GM21390 (cell line): ENCODE measurements at regions not wholly inside any gene's neighbourhood (a gene's known extent, or its start where the extent isn't known, plus 50 kb on each side); places are given as distances from the start of the nearest gene placed in this dataset.
"Not testable (repeated sequence)": the region's sequence is repeated elsewhere in the genome, so short reads cannot be mapped to it uniquely, and the experiment has no call there.

Experiments used
- ATAC-seq: cut with Tn5 transposase; IDR thresholded peaks from one replicate; pipeline ENCODE4 v1.9.1; 2021; ENCODE audit not compliant: unreplicated experiment

DNA sequence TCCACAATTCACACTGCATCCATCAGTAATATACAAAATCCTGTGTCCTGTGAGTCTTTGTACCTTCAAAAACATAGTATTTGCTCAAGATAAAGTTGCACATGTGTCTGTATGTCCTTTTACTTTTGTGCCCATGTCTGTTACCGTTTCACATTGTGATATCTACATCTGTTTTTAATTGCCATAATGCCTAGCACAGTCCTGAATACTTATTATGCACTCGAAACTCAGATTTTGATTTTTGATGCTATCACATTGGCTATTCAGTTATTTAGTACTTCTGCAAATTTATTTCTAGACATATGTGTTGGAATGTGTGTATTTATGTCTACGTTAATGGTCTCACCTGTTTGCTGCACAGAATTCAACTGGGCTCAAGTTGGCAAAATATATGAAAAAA, 452.8 kb upstream of the ZEB2 start:
- no peak for ATAC-seq

DNA sequence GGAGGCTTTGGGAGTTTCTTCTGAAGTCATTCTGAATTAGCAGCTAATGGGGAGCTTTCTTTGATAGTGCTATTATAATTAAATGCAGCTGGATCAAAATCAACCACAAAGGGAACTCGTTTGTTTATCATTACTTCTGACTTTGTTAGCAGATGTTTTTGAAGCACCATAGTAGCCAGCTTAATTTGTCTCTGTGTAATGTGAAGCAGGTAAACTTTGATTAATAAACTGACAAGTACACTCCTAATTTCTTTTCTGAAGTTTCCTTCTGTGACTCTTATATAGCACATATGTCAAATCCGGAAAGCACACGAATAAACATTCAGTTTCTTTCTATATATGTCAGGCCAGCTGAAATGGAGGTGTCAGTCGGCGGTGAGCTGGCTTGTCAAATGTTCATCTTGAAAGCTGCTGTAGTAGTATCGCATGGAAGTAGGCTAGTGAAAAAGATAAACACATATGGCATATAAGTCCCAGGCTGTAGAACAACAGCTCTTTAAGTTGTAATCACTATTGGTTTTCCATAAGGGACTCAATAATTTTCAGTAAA, 451.9 kb upstream of the ZEB2 start:
- ATAC-seq: no peak

DNA sequence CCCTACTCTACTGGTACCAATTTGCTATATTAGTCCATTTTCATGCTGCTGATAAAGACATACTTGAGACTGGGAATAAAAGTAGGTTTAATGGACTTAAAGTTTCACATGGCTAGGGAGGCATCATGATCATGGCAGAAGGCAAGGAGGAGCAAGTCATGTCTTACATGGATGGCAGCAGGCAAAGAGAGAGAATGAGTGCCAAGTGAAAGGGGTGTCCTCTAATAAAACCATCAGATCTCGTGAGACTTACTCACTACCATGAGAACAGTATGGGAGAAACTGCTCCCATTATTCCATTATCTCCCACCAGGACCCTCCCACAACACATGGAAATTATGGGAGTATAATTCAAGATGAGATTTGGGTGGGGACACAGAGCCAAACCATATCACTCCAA, 450.5 kb upstream of the ZEB2 start:
- not testable (repeated sequence) for ATAC-seq

DNA sequence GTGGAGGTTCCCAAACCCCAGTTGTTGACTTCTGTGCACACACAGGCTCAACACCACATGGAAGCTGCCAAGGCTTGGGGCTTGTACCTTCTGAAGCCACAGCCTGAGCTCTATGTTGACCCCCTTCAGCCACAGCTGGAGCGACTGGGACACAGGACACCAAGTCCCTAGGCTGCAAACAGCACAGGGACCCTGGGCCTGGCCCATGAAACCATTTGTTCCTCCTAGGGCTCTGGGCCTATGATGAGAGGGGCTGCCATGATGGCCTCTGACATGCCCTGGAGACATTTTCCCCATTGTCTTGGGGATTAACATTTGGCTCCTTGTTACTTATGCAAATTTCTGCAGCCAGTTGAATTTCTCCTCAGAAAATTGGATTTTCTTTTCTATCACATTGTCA, 449.6 kb upstream of the ZEB2 start:
- not testable (repeated sequence) for ATAC-seq

DNA sequence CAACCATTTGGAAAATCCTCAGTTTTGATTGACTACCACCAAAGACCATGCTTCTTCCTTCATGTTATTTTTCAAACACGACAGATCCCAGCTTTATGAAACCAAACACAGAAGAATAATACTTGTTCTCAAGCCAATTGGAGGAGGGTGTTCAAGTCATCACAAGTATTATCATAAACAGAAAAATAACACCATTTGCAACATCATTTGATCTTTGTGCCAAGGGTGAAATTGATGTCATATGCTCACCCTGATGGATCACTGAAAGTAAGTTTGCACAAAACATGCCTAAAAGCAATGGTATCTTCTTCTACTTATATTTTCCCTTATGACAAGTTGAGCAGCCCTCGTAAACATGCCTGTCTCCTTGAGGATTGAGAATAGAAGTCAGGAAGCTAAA, 448.0 kb upstream of the ZEB2 start:
- ATAC-seq: no peak

DNA sequence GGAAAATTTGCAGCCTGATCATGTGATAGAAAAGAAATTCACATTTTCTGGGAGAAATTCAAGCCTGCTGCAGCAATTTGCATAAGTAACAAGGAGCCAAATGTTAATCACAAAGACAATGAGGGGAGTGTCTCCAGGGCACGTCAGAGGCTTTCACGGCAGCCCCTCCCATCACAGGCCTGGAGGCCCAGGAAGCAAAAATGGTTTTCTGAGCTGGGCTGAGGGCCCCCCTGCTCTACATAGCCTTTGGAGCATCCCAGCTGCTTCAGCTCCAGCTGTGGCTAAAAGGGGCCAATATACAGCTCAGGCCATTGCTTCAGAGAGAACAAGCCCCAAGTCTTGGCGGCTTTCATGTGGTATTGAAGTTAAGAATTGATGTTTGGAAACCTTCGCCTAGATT, 445.3 kb upstream of the ZEB2 start:
- ATAC-seq: no peak

DNA sequence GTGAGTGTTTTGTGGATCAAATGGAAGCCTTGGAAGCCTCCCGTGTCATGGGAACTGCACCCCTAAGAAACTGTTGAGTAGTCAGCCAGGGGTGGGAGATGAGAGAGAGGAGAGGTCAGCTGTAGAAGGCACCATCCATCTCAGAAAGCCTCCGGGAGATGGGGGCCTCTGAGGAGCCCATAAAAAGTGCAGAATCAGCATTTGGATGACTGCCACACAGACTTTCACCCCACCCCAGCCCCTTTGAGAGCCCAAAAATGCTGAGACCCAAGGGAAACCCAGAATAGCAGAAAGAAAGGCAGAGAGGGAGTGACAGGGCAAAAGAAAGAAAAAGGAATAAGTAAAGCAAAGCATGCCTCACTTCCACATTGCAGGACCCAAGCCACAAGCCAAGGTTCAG, 443.1 kb upstream of the ZEB2 start:
- no peak for ATAC-seq

DNA sequence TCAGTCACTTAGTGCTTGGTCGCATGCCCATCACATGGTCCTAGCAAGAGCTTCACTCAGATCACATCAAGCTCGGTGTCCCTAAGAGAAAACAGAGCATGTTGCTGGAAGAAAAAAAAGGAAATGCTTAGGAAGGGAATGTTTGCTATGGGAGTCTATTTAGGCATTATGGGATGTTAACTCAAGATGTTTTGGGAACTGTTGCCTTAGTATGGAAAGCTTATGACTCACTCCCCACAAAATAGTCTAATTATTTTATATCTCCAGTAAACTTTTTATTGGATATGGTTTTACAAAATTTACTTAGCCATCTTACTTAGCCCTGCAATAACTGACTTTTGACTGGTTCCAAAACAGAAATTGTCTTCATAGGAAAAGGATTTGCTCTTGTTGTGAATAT, 439.5 kb upstream of the ZEB2 start:
- ATAC-seq: no peak

DNA sequence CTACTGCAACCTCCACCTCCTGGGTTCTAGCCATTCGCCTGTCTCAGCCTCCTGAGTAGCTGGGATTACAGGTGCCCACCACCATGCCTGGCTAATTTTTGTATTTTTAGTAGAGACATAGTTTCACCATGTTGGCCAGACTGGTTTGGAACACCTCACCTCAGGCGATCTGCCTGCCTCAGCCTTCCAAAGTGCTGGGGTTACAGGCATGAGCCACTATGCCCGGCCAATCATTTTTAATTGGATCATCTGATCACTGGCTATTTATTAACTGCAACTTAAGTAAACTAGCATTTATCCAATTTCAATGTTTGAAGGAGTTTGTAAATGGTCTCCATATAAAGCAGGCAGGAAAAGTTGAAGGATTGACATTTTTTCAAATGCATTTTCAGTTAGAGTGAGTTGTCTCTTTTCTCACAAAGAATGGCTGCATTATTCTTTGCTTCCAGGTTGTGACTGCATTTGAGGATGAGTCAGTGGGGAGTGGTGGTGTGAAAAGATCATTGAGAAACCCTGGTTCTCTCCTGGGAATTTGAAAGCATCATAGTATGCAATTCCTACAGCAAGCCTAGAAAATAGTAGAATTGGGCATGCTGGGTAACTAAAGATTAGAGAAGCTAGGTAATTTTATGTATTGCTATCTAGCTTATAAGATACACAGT, 431.1 kb upstream of the ZEB2 start:
- no peak for ATAC-seq

DNA sequence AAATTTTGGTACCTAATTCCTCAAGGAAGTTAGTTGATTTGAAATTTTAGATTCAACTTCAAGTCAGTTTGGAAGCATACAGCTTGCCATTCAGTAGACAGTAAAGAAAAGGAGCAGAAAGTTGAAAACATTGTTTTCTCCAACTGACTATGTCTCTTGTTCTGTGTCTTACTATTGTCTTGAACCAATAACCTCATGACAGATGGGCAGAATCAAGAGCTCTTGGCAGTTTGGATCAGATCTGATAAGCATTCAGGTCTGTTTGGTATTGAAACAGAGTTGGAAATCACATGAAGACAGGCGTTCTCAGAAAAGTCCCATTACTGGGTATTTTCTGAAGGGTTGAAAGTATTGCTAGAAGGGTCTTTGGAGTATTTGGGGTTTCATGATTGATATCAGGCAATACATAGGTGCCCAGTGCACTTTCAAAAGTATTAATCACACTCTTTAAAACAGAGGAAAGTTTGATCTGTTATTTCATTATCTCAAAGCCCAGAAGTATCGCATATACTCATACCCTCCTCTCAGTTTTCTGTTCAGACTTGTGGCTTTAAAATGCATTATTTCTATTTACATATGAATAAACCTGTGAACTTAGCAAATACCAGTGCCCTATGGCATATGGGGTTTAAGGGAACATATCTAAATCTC, 428.4 kb upstream of the ZEB2 start:
- ATAC-seq: no peak

DNA sequence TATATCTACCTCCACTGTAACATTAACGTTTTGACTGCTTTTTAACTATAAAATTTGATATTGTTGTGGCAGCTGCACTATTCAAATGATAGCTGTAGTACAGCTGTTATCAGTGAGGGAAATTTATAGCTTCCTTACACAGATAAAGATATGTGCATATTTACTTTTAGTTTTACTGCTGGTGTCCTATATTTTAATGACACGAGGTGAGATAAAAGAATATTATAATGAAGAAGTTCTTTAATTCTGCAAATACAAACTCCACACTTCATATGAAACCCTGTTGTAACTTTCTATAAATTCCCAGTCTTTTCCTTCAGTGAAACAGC, 427.8 kb upstream of the ZEB2 start:
- ATAC-seq: no peak

DNA sequence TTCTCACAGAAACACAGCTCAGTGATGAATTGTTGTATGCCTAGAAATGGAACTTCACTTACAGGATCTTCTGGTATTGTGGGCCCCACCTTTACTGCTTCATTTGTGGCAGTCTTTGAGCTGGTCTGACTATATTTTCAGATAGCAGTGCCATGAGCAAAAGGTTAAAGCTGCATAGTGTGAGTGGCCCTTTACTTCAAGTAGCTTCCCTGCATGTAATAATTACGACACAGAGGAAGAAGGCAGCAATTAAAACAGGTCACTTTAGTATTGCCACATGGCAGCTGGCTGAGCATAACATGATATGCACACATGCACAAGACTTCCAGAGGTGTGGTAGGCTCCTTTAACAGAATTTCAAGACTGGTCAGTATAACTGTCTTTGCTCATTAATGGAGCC, 426.3 kb upstream of the ZEB2 start:
- ATAC-seq: no peak

DNA sequence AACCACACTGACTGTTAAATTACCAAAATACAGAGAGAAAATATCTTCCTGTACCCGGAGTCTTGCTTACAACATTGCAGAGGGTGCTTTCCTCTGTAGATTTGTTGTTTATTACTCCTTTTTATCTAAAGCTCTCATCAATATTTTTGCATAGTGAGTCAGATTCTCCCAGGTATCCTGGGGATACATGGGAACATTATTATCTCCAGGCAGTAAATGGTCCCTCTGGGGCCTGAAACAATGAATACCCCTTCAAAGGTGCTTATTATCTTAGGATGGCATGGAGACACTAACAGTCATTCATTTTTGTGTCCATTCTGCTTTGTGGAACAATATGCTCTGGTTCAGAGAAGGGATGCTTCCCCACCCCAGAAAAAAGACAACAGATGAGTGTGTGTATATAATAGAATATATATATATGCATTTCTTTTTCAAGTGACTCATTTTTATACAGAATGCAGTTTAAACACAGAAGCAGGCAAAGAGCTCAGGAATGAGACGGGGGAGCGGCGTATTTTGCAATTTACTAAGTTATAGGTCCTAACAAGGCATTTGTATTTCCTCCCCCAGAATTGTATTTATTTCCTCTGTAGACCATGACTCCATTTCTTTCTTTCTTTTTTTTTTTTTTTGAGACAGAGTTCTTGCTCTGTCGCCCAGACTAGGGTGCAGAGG, 424.8 kb upstream of the ZEB2 start:
- ATAC-seq: no peak

DNA sequence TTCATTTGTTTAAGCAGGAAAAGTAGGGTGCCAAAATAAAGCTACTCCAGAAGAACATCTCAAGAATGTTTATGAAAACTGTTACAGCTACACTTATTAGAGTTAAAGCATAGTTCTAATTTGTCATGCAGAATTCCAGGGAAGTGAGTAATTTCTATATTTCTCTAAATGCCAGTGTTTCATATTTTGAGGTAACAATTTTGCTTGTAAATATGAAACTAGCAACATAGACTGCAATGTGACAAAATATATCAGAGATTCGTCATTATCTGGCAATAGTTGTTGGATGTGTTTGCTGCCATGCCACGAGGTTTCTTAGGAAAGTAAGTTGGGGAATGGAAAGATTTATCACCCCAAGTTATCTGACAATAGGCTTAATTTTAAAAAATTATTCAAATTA, 424.1 kb upstream of the ZEB2 start:
- ATAC-seq: no peak

DNA sequence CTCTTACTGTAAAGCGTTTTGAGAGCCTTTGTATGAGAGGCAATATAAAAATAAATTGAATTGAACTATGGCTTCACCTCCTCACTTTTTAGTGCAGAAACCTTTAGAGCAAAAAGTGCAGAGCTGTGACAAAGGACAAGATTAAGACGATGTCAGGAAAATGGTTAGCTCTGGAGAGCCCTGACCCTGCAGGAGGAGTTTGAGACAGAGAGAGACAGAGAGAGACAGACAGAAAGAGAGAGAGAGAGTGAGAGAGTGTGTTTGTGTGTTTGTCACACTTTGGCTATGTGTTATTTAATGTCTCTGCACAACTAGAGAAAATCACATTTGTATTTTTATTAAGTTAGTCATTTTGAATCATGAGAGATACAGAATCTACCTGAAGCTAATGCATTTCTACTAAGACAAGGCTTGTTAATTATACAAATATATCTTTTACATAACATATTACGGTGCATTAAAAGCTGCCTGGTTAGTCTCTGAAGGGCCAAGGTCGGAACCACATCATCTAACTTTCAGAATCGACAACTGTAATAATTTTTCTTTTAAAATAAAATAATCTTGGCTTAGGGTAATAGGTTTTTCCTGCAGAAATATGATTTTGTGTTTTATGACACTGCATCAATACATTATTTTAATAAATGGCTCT, 423.5 kb upstream of the ZEB2 start:
- no peak for ATAC-seq

DNA sequence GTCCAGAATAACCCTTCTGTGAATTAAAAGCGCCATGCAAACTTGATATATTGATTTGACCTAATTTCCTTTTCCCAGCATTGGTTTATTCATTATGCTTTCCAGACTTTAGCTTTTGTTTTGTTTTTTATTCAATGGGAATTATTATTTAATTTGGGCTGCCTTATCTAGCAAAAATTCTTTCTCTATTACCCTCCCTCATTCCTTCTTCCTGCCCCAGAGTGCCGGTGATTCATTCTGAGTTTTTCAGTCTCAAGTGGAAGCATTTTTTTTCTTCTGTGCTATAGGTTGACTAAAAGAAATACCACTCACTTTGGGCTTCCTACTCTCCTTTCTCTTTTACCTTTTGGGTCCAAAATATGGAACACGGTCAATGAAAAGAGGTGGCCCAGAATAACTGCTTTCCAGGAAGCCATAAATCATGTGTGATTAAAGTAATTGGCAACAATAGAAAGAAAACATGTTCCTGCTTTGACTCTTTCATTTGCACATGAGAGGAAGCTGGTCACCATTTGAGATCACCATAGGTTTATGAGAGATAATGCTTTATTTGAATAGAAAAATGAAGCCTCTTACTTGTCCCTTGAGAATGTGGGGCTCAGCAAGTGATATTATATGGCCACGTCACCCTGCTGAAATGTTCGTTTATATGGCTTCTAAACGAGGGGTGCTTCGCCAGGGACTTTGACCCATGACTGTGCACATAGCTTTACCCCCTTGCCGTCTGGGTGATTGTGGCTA, 422.8 kb upstream of the ZEB2 start:
- no peak for ATAC-seq

DNA sequence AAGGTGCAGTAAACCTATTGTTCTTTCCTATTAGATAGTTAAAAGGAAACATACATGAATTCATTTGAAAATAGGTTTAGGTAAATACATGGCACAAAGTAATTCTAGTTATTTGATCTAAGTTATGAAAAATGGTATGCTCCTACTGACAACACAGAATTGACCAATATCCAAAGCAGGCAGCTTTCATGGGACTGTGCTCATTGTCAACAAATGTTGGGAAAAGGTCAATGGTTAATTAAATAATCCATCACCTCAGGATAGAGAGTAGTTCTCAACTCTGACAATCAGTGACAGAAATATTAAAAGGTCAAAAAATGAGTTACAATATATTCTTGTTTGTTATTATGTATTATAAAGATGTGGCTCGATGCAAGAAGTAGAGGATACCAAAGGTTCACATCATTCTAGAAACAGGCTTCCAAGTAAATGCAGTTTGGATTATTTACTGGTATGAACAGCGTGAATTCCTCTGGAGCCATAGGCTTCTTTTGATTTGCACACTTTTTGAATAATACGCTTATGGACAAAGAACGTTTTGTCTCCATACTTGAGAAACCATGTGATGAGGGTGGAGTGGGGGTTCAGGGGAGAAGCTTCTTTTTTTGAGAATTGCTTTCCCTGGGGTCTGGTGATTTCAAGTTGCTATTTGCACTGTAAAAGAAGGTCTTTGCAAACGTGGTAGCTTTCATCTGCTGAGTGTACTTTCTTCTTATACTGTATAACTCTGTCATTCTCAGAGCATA, 422.0 kb upstream of the ZEB2 start:
- no peak for ATAC-seq

DNA sequence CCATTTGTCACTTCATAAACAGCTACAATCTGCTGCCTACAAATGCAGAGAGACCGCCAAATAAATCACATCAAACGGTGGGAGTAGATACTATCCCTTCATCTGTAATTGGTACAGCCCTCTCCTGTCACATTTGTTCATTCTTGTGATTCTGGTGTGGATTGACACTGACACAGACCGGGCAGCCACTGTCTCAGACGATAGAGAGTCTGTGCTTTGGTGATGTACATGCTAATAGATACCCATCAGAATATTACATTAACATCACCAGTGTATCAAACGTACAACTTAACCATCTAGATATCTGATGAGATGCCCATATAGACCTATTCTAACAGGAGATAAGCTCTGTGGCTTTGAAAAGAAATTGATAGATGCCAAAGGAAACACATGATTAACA, 419.7 kb upstream of the ZEB2 start:
- no peak for ATAC-seq

DNA sequence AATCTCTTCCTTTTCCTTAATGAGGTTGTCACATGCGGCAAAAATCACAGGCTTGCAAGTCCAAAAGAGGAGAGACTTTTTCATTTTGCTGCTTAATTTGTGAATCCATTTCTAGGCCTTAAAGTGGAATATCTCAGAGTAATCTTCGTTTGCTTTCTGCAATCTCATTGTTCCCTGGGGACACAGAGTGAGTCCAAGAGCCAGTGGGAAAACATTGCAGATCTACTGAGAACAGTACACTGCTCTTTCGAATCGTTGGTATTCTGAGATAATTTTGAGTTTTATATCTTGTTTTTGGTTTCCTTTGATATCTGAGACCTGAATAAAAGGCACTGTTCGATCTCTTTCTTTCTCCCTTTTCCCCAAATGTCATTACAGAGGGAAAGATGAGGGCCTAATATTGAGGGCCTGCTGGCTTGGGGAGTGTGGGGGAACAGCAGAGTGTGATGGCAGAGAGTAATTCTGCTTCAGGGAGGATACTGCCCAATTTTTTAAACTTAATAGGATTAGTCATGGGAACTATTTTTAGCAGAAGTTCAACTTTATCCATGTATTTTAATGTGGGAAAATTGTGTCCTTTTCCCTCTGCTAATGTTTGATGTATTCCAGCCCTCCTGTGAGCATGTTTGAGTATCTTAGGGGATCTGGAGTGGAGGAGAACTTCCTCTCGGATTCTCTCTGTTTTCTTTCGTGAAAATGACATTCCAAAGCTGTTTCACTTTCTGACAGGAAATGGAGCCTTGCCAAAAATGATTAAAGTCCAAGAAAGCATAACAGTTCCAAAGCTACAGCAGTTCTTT, 418.2 kb upstream of the ZEB2 start:
- ATAC-seq: no peak

DNA sequence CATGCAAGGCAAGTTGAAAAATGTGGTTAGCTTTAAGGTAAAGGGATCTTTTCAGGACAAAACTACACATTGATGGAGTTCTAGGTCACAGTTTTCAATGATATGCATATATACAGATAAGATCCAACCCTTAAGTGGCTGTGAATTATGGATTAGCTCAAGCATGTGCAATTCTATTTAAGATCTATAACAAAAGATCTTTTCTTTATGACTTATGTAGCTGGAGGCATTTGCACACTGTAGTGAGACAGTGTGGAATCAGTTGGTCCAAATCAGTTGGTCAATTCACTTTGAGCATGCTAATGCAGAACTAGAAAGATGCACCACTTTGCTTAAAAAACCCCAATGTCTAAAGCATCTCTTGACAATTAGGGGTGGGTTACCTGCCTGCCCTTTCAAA, 417.1 kb upstream of the ZEB2 start:
- ATAC-seq: no peak
